Upper lobe of left lung (tissue), 6 donors: ENCODE measurements at regions not wholly inside any gene's neighbourhood (a gene's known extent, or its start where the extent isn't known, plus 50 kb on each side); places are given as distances from the start of the nearest gene placed in this dataset.
A peak's percentile ranks its signal among the peaks of the same experiment; 100 is the strongest.

Experiments
- ATAC-seq, 2 donors: fragments of 200-7000 bp; cut with Tn5 transposase; one replicate each; pipeline ENCODE4 v1.9.1; 2022; ENCODE audit warnings: mild to moderate bottlenecking in 2 of 2, moderate library complexity in 2 of 2; ENCODE audit not compliant: low FRiP score in 2 of 2
- DNase-seq, 2 donors: peaks; one replicate each; pipeline ENCODE4 v3.0.0-alpha.2; 2019 to 2020
- H3K27ac ChIP-seq, 4 donors: fragments of 200-600 bp; sonication (generic); one replicate each; pipeline ENCODE4 v1.5.1; 2016 to 2019
- H3K27me3 ChIP-seq, 4 donors: fragments of 200-600 bp; sonication (generic); one replicate each; pipeline ENCODE4 v1.5.1; 2017 to 2019
- H3K36me3 ChIP-seq, 4 donors: fragments of 200-600 bp; sonication (generic); one replicate each; pipeline ENCODE4 v1.5.1; 2016 to 2019
- H3K4me1 ChIP-seq, 4 donors: fragments of 200-600 bp; sonication (generic); one replicate each; pipeline ENCODE4 v1.5.1; 2018 to 2019
- H3K4me3 ChIP-seq, 4 donors: fragments of 200-600 bp; sonication (generic); one replicate each; pipeline ENCODE4 v1.5.1; 2017 to 2019; ENCODE audit warnings: mild to moderate bottlenecking in 2 of 4, moderate library complexity in 1 of 4
- H3K9me3 ChIP-seq, 4 donors: fragments of 200-600 bp; sonication (generic); one replicate each; pipeline ENCODE4 v1.5.1; 2018 to 2019
- EP300 ChIP-seq, 4 donors: sonication (generic); formaldehyde crosslinking; IDR thresholded peaks; one replicate each; pipeline ENCODE4 v1.5.1; 2017; ENCODE audit warnings: antibody characterized with exemption in 4 of 4, control low read depth in 2 of 4
- POLR2A ChIP-seq, 4 donors: fragments of 450-650 bp; IDR thresholded peaks; one replicate each; pipeline ENCODE4 v1.5.1; 2016 to 2017; ENCODE audit warnings: antibody characterized with exemption in 4 of 4, mild to moderate bottlenecking in 2 of 4
- POLR2AphosphoS5 ChIP-seq, 2 donors: sonication (generic); formaldehyde crosslinking; IDR thresholded peaks; one replicate each; pipeline ENCODE4 v1.5.1; 2017; ENCODE audit warnings: antibody characterized with exemption in 2 of 2
- WGBS, 2 donors: methylation state at CpG; one replicate each; pipeline ENCODE4 v1.1.5; 2017 to 2018; 5-methylcytosine and 5-hydroxymethylcytosine counted together
- TF ChIP-seq, protein P1 (sequence below), 6 experiments: fragments of 450-650 bp in 4 of 6; fragments of 200-600 bp in 2 of 6; sonication (generic) in 2 of 6; IDR thresholded peaks; one replicate each; pipeline ENCODE4 v1.5.1; 2016 to 2019; ENCODE audit warnings: antibody characterized with exemption in 6 of 6
- donor health status: DM: no; HTN: no; CAD: no; lungs with moderate emphysema.
- donor health status: DM: no; HTN: yes; CAD: no; lungs with severe emphysema.

DNA sequence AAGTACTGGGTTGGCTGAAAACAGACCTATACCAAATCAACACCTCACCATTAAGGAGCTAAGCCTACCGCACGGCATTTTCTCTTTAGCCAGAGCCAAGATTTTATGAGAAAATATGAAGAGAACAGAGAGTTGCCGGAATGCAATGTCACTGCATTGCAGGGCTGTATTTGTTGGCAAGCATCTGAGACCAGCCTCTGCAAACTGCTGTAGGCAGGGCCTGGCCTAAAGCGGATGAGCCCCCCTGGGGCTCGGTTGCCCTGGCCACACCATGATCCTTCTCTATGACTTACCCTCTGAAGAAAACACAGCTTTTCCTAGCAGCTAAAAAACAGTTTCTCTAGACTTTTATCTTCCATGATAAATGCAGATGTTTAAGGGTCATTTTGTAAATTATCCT lies 120.5 kb upstream of the SORBS2 start:
- 80 to 90% methylated on average over 5 of the region's 5 CpGs for WGBS, 2 donors
- TF ChIP-seq POLR2AphosphoS5 (IDR thresholded peaks at IDR 0.05) (no peak), POLR2A (IDR thresholded peaks at IDR 0.05) (no peak), EP300 (IDR thresholded peaks at IDR 0.05) (no peak)
- TF ChIP-seq, protein P1, sequence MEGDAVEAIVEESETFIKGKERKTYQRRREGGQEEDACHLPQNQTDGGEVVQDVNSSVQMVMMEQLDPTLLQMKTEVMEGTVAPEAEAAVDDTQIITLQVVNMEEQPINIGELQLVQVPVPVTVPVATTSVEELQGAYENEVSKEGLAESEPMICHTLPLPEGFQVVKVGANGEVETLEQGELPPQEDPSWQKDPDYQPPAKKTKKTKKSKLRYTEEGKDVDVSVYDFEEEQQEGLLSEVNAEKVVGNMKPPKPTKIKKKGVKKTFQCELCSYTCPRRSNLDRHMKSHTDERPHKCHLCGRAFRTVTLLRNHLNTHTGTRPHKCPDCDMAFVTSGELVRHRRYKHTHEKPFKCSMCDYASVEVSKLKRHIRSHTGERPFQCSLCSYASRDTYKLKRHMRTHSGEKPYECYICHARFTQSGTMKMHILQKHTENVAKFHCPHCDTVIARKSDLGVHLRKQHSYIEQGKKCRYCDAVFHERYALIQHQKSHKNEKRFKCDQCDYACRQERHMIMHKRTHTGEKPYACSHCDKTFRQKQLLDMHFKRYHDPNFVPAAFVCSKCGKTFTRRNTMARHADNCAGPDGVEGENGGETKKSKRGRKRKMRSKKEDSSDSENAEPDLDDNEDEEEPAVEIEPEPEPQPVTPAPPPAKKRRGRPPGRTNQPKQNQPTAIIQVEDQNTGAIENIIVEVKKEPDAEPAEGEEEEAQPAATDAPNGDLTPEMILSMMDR (IDR thresholded peaks at IDR 0.05): no peak
- H3K36me3 ChIP-seq: no peaks in the 10 kb centered on the region
- DNase-seq (no peak), ATAC-seq (peak in 1 of 2 donors; percentile 73)
- H3K4me3 ChIP-seq: no peak overlapping the region
- no peaks in the 10 kb centered on the region for H3K9me3 ChIP-seq
- peaks cover 0 to 4% (median 0%) of the 10 kb centered on the region in 4 donors for H3K4me1 ChIP-seq
- no peaks in the 10 kb centered on the region for H3K27me3 ChIP-seq
- no peak overlapping the region for H3K27ac ChIP-seq

DNA sequence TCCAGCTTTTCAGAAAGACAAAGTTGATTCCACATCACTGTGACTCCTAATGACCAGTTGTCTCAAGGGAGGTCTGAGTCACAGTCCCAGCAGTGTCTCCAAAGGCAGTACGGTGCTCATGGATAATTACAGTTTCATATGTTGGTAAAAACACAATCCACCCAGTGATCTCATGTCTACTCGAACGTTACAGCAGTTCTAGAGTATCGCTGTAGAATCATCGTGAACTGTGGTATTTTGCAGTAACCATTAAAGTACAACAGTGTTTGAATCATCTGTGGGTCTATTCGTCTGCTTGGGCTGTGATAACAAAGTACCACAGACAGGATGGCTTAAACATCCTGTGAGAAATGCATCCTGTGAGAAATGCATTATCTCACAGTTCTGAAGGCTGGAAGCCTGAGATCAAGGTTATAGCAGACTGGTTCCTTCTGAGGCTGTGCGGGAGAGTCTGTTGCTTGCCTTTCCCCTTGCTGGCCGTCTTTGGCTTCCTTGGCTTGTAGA lies 121.1 kb upstream of the SORBS2 start:
- Histone ChIP-seq H3K4me3 (no peak overlapping the region), H3K27ac (no peak overlapping the region), H3K36me3 (no peaks in the 10 kb centered on the region), H3K27me3 (no peaks in the 10 kb centered on the region), H3K4me1 (peaks cover 0 to 4% (median 0%) of the 10 kb centered on the region in 4 donors), H3K9me3 (no peaks in the 10 kb centered on the region)
- no peak for TF ChIP-seq POLR2A (IDR thresholded peaks at IDR 0.05)
- no peak for TF ChIP-seq EP300 (IDR thresholded peaks at IDR 0.05)
- TF ChIP-seq, protein P1 (IDR thresholded peaks at IDR 0.05): no peak
- ATAC-seq (peak in 1 of 2 donors; percentile 91), DNase-seq (no peak)
- WGBS, 2 donors: 76 to 85% methylated on average over 8 of the region's 8 CpGs

DNA sequence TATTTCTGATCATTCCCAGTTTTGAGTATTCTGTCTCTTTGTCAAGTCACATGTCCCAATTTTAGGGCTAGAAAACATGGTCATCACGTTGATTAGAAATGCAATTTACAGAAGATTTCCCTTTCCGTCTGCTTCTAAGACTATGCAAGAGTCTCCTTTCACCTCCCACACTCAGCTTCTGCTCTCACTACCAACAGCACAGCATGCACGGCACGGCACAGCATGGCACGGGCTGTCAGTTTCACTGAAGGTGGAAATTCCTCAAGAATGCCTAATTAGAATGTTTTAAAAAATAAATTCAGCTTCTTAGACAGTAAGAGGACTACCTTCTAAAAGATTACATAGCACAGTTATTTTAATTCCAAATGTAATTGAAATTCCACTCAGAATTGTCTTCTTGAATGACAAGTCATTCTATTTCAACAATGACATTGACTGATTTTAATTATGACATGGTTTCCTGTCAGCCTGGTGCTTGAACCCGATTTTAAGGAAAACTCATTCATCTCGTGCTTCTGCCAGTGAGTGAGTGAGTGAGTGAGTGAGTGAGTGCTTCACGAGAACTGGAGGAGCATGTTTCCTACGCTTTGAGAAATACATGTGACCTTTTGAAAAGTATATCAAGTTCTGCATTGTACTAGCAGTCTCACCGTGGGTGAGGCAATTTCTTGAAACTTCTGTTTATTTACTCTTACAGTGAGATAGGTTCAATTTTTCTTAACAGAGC lies 124.8 kb upstream of the SORBS2 start:
- Histone ChIP-seq H3K4me1 (peaks cover 0 to 4% (median 0%) of the 10 kb centered on the region in 4 donors), H3K36me3 (no peaks in the 10 kb centered on the region), H3K9me3 (no peaks in the 10 kb centered on the region), H3K27ac (no peak overlapping the region), H3K27me3 (no peaks in the 10 kb centered on the region), H3K4me3 (no peak overlapping the region)
- 50 to 52% methylated on average over 10 of the region's 10 CpGs for WGBS, 2 donors
- no peak for ATAC-seq
- TF ChIP-seq, protein P1 (IDR thresholded peaks at IDR 0.05): no peak
- TF ChIP-seq EP300 (IDR thresholded peaks at IDR 0.05) (peak in 1 of 4 donors; percentile 16), POLR2AphosphoS5 (IDR thresholded peaks at IDR 0.05) (no peak)
- DNase-seq: no peak

DNA sequence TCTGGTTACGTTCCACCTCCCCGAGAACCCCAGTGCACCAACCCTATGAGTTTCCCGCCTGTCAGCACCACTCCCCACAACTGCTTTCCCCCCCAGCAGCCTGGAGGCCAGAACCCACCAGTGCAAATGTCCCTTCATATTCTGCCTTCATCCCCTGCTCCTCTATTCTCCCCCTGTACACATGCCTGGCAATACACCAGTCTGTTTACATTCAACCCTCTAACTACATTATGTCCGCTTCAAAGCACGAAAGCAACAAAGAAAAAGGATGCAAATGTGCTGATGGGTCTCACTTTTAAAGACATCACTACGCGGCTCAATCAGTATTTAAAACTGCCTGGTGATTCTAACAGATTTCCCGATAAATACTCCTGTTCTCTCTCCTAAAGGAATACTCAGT lies 126.7 kb upstream of the SORBS2 start:
- DNase-seq (no peak), ATAC-seq (no peak)
- H3K27me3 ChIP-seq: no peaks in the 10 kb centered on the region
- H3K4me1 ChIP-seq: peaks cover 0 to 4% (median 0%) of the 10 kb centered on the region in 4 donors
- no peak overlapping the region for H3K4me3 ChIP-seq
- TF ChIP-seq POLR2A (IDR thresholded peaks at IDR 0.05): no peak
- no peak for TF ChIP-seq EP300 (IDR thresholded peaks at IDR 0.05)
- TF ChIP-seq, protein P1 (IDR thresholded peaks at IDR 0.05): no peak
- no peak for TF ChIP-seq POLR2AphosphoS5 (IDR thresholded peaks at IDR 0.05)
- H3K27ac ChIP-seq: no peak overlapping the region
- 95 to 97% methylated on average over 8 of the region's 8 CpGs for WGBS, 2 donors
- H3K9me3 ChIP-seq: no peaks in the 10 kb centered on the region
- no peaks in the 10 kb centered on the region for H3K36me3 ChIP-seq

DNA sequence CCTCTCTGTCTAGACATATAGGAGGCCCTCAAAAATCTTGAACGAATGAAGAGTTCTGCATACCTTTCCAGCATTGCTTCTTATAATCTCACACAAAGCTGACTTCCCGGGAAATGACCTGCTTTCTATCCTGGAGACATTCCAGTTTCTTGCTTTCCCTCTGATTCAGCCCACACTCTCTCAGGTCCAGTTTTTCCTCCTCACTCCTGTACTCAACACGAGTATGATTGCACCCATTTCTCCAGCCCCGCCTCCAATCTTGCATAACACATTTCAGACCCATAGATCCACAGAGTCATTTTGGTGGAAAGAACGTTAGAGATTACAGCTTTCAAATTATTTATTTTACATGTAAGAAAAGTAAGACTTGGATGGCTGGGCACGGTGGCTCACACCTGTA lies 127.5 kb upstream of the TLR3 start:
- Histone ChIP-seq H3K9me3 (no peaks in the 10 kb centered on the region), H3K27me3 (no peaks in the 10 kb centered on the region), H3K4me1 (peaks cover 0 to 4% (median 0%) of the 10 kb centered on the region in 4 donors), H3K27ac (no peak overlapping the region), H3K4me3 (no peak overlapping the region), H3K36me3 (no peaks in the 10 kb centered on the region)
- DNase-seq: peak in 1 of 2 donors; percentile 34
- WGBS, 2 donors: 57 to 76% methylated on average over 6 of the region's 6 CpGs
- no peak for ATAC-seq
- TF ChIP-seq EP300 (IDR thresholded peaks at IDR 0.05) (no peak), POLR2AphosphoS5 (IDR thresholded peaks at IDR 0.05) (no peak), POLR2A (IDR thresholded peaks at IDR 0.05) (no peak)
- TF ChIP-seq, protein P1 (IDR thresholded peaks at IDR 0.05): no peak
